ENCODE measurements at regions not wholly inside any gene's neighbourhood (a gene's known extent, or its start where the extent isn't known, plus 50 kb on each side); places are given as distances from the start of the nearest gene placed in this dataset.
A peak's percentile ranks its signal among the peaks of the same experiment; 100 is the strongest.

- peak; percentile 4 for DNase-seq (ENCODE audit: low read depth)
- H3K4me3 ChIP-seq (ENCODE audit: low read depth, low read length), result no peak overlapping the region
- no peak for TF ChIP-seq CTCF (IDR thresholded peaks at IDR 0.05; ENCODE audit: control insufficient read depth, extremely low read depth, insufficient read depth)
These were observed 983.0 kb upstream of the LRFN5 start for GRCh38 chr14:40623643-40624042.

DNA sequence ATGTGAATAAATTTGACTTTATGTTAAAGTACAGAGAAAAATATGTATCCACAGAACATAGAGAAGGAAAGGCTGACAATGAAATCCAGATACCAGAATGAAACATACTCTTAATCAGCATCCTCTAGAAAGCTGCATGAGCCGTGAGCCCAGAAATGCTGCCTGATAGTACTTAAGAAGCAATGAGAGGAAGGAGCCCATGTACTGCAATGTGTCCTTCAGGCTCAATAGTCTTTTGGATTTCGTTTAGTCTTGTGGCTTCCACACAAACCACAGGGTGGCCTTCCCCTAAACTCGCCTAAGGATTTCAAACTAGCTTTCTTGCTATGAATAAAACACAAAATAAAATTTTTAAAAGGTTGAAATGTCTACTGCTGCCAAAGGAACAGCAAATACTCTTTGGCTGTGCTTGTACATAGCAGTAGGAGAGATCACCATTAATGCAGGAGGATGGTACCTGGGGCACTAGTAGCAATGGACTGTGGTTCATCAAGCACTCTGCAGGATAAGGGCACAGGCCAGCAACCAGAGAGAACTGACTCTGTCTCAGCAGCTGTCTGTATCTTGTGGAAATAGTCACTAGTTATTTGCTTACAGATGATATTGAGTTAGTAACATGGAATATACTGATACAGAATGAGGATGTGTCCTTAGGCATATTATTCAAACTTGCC is 988.3 kb upstream of the LRFN5 start:
- DNase-seq (ENCODE audit: low read depth), result no peak
- H3K4me3 ChIP-seq (ENCODE audit: low read depth, low read length), result no peak overlapping the region
- no peak for TF ChIP-seq CTCF (IDR thresholded peaks at IDR 0.05; ENCODE audit: control insufficient read depth, extremely low read depth, insufficient read depth)

- H3K4me3 ChIP-seq (ENCODE audit: low read depth, low read length), result no peak overlapping the region
- DNase-seq (ENCODE audit: low read depth), result no peak
- TF ChIP-seq CTCF (IDR thresholded peaks at IDR 0.05; ENCODE audit: control insufficient read depth, extremely low read depth, insufficient read depth), result no peak
These were observed 990.1 kb upstream of the LRFN5 start for GRCh38 chr14:40616579-40616978.

DNA sequence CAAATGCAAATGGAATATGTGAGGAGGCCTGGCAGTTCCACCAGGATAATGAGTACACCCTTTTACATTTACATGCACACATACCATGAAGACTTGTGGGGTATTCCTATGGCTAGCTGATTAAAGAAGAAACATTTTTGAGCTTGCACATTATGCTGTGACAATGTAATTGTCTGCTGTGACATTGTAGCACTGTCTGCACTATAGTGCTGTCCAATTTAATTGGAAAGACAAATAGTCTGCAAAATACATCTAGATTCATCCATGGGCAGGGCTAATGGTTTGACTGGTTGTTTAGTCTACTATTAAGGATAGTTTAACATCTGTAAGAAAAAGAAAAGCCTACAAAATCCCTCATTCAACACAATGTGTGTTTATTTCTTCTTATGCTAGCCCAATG is 1005.6 kb upstream of the LRFN5 start:
- DNase-seq (ENCODE audit: low read depth), result no peak
- no peak for TF ChIP-seq CTCF (IDR thresholded peaks at IDR 0.05; ENCODE audit: control insufficient read depth, extremely low read depth, insufficient read depth)
- H3K4me3 ChIP-seq (ENCODE audit: low read depth, low read length), result no peak overlapping the region

- no peak for DNase-seq (ENCODE audit: low read depth)
These were observed 1007.0 kb upstream of the LRFN5 start for GRCh38 chr14:40599725-40600124.

DNA sequence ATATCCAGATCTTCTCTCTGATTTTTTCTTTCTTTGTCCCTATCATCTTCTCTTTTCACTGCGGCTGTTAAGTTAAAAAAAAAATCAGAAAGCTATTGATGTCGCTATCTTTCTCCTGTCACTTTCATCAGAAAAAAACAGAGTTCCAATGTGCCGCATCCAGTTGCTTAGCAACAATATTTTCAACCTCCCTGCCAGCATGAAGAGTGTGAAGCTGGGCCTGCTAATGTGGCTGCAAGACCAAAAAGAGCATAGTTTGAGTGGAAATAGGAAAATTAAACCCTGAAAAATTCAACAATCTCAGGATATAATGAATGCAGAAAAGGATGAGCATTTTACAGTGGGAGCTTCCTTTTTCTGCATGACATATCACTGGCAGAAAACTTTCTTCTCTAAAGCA is 1025.4 kb upstream of the LRFN5 start:
- no peak for DNase-seq (ENCODE audit: low read depth)
- TF ChIP-seq CTCF (IDR thresholded peaks at IDR 0.05; ENCODE audit: control insufficient read depth, extremely low read depth, insufficient read depth), result no peak
- H3K4me3 ChIP-seq (ENCODE audit: low read depth, low read length), result no peak overlapping the region

More at GRCh38 chr14:40599725-40600124, 1007.0 kb upstream of the LRFN5 start:
- H3K4me3 ChIP-seq (ENCODE audit: low read depth, low read length), result no peak overlapping the region
- no peak for TF ChIP-seq CTCF (IDR thresholded peaks at IDR 0.05; ENCODE audit: control insufficient read depth, extremely low read depth, insufficient read depth)

- DNase-seq (ENCODE audit: low read depth), result no peak
- TF ChIP-seq CTCF (IDR thresholded peaks at IDR 0.05; ENCODE audit: control insufficient read depth, extremely low read depth, insufficient read depth), result no peak
- no peak overlapping the region for H3K4me3 ChIP-seq (ENCODE audit: low read depth, low read length)
These were observed 1029.7 kb upstream of the LRFN5 start for GRCh38 chr14:40576880-40577478.

Data from LNCaP clone FGC (cell line).